ENCODE measurements at regions not wholly inside any gene's neighbourhood (a gene's known extent, or its start where the extent isn't known, plus 50 kb on each side); places are given as distances from the start of the nearest gene placed in this dataset.

DNA sequence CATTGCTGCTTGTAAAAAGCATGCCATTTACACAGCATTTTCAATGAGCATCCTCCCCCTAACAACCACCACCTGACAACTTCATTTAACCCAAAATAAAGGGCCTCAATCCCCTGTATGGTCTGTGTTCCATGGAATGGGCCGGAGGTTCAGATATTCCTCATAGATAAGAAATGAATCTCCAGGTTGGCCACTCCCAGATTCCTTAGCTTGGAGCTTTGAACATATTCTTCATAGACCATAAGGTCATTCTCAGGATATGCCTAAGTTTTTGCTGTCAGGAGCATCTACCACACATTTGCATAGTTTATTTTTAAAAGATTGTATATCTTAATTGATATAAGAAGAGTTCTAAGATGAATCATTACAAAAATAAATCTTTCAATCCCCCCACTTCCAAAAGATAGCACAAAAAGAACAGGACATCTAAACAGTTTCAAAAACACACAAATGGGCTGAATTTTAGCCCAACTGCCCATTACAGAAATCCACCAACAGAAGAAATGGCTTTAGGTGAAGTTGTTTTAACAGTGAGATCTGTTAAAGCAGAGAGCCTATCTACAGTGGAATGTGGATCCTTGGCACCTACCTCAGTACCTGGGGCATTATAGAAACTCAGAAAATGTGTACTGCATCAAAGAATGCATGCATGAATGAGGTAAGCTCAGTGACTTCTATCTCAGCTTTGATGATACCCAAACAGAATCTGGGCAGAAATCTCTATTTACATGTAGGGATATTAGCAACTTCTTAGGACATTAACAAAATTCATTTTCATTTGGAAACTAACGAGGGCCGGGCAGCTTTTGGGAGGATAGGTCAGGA is 179.8 kb downstream of the SEC61B start:
- no peak for DNase-seq

- no peak for DNase-seq
Observed at GRCh38 chr9:99403371-99403770, 181.3 kb downstream of the SEC61B start.

- DNase-seq: no peak
Observed at GRCh38 chr9:99405359-99405758, 183.3 kb downstream of the SEC61B start.

DNA sequence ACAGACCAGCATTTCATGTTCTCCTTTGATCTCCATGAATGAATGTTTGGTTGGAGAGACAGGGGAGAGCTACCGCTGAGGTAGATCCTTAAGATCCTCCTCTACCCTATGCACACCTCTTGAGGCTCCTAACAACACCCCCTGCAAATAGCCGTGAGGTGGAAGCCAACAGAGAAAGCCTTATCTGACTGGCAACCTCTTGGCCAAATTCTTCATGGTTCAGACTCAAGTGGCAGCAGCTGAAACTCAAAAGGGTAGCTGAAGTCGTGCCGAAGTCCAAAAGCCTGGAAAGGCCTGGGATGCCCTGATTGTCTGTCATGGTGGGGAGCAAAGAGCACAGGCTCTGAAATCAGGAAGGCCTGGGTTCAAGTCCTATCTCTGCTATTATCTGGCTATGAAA is 184.9 kb downstream of the SEC61B start:
- DNase-seq: no peak

GRCh38 chr9:99411068-99411467 is 189.0 kb downstream of the SEC61B start:
- DNase-seq: no peak

- no peak for DNase-seq
Observed at GRCh38 chr9:99411479-99412115, 189.5 kb downstream of the SEC61B start.

- DNase-seq: no peak
Observed at GRCh38 chr9:99412606-99413005, 190.5 kb downstream of the SEC61B start.

GRCh38 chr9:99414321-99414720 is 192.2 kb downstream of the SEC61B start:
- DNase-seq: no peak

DNA sequence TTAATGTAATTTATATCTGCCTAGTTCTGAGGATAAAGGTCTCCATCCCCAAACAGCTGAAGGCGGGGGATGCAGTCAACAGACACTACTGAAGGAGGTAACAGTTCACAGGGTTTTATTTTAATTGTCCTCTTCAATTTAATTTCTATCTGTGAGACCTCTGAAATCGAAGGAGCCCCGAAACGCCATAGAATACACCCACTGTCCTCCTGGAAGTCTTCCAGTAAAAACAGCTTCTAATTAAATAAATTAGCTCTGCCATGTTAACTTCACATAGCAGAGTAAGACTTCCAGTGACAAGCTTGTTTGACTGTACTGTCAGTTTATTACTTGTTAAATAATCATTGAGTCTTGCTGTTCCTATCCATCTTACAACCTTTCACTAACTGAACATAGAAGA is 193.5 kb downstream of the SEC61B start:
- no peak for DNase-seq

DNA sequence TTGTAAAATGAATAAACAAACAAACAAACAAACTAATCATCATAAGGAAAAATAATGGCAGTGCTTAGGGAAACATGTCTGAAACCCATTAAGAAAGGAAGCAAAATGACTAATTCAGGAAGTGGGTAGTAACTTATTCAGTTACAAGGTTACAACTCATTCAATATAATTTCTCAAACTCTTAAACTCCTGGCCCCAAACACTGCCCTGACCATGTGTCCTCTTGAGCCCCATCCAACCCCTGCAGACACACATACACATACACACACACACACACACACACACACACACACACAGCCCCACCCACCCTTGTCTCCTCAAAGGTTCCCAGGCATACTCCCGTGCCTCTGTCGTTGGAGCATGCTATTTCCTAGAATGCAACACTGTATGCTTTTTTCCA is 193.9 kb downstream of the SEC61B start:
- no peak for DNase-seq

- DNase-seq: no peak
Observed at GRCh38 chr9:99419070-99419469, 197.0 kb downstream of the SEC61B start.

DNA sequence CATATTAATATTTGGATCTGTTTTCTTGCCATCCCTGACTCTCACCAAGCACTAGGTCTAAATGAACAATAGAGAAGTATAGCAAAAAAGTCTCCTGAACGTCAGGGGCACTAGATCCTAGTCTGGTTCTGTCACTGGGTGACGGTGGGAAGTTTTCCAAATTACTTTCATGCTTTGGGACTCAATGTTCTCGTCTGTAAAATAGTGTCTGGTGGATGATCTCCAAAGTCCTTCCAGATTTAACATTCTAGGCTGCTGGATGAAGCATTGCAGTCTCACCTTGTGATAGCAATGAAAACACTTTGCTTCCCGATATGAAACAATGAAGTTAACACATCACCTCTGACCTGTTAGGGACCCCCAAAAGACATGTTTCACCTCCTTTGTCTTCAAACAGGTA is 199.3 kb downstream of the SEC61B start:
- no peak for DNase-seq

DNA sequence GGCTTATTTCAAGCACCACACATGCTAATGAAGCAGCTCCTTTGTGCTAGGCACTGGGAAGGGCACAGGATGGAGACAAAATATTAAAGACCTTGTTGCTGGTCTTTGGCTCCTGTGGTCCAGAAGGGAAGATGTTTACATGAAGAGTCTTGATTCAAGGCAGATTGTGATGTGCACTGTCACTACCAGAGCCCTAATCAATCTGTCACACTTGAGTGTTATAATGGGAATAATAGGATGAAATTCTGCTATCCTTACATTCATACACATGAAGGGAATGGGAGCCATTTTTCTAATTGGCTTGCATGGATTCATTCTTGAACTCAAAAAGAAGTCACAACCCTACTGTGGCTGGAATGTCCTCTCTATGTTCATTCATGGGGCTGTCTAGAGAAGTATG is 203.0 kb downstream of the SEC61B start:
- no peak for DNase-seq

- DNase-seq: no peak
Observed at GRCh38 chr9:99425923-99426842, 204.1 kb downstream of the SEC61B start.

- DNase-seq: no peak
Observed at GRCh38 chr9:99427260-99427659, 205.2 kb downstream of the SEC61B start.

- no peak for DNase-seq
Observed at GRCh38 chr9:99430301-99430700, 208.2 kb downstream of the SEC61B start.

DNA sequence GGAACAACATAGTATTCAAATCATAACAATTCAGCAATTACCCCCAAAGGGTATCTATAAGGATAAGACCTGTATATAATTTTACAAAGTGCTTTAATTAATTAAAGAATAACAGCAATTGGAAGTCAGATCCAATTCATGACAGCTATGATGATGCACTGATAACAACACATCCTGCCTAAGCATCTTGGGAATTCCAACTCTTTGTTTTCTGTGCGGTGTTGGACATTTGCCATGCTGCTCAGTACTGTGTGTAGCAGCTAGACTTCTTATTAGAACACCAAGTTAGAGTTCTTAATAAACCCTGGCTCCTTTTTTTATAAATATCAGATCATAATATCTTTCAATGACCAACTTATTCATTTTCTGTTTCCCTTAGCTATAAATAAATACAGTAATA is 209.0 kb downstream of the SEC61B start:
- DNase-seq: no peak

DNA sequence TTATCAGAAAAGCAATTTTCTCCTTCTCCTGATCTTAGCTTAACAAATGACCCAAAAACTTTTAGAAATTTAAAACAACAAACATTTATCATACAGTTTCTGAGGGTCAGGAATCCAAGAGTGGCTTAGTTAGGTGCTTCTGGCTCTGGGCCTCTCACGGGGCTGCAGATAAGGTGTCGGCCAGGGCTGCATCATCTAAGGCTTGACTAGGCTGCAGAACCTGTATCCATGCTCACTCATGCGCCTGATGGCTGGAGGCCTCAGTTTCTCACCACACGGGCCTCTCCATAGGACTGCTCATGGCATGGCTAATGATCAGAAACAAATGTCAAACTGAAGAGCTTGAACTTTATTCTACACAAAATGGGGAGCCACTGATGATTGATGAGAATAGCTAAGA is 210.0 kb downstream of the SEC61B start:
- DNase-seq: no peak

DNA sequence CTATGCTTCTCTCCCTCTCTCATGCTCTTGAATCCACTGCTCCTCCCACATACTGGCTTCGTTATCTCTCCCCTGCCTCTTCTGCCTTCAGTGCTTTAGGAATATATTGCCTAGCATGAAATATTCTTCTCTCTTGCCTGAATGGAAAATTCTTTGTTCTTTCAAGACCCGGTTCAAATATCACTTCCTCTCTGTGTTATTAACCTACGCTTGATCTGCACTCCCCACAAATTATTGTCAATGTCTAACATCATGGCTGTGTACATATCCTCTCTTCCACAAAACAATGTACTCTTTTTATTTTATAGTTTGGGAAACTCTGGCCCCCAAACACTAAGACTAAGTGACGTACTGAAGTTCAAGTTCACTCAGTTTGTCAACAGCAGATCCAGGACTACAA is 211.0 kb downstream of the SEC61B start:
- no peak for DNase-seq

DNA sequence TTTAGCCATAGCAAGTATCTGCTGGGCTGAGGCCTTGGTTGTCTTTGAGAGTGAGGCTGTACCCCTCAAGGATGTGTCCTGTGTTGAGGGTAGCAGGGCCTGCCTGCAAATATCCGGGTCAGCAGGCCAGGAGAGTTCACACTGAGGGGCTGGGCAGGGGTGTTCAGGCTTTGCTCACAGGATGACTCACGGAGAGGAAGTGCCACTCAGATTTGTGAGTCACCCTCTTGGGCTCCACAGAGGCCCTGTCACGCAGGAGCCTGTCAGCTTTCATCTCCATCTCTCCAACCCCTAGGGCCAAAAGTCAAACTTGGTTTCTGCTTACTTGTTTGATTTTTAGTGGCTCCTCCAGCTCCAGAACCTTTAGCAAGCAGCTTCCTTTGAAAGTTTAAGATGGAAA is 211.5 kb downstream of the SEC61B start:
- no peak for DNase-seq

GRCh38 chr9:99436616-99437015 is 214.5 kb downstream of the SEC61B start:
- DNase-seq: no peak

- DNase-seq: no peak
Observed at GRCh38 chr9:99437145-99437544, 215.1 kb downstream of the SEC61B start.

- no peak for DNase-seq
Observed at GRCh38 chr9:99438596-99438995, 216.5 kb downstream of the SEC61B start.

DNA sequence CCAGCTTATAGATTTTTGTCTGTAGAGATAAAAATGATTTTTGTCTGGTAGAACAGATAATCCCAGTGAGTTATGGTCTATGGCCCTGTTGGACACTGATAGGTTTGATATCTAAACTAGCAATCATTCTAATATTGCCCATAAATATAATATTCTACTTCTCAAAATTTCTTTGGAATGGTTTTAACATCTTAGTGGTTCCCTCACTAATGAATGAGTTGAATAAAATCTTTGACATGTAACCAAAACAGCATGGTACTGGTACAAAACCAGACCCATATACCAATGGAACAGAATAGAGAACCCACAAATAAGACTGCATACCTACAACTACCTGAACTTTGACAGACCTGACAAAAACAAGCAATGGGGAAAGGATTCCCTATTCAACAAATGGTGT is 219.7 kb downstream of the SEC61B start:
- DNase-seq: no peak
